ENCODE measurements at regions not wholly inside any gene's neighbourhood (a gene's known extent, or its start where the extent isn't known, plus 50 kb on each side); places are given as distances from the start of the nearest gene placed in this dataset.

DNA sequence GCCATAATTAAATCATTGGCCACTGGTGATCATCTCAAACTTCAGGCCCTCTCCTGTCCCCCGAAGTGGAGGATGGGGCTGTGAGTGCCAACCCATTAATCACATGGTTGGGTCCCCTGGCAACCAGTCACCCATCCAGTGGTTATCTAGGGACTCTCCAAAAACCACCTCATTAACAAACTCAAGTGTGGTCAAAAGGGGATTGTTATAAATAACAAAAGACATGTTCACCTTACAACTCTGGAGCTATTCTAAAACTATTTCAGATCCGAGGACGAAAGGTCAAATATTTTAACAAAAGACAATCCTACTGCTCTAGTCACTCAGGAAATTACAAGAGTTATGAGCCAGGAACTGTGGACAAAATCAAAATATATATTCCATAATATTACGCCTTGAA is 60.0 kb upstream of the PRNP start:
- WGBS, 2 experiments (ENCODE audit: extremely low coverage in 1 of 2, insufficient coverage in 1 of 2, insufficient read length in 1 of 2, insufficient replicate concordance in 2 of 2, low coverage in 1 of 2, low lambda C conversion rate in 2 of 2, missing lambda C conversion rate in 1 of 2): 88% methylated on average over 4 of the region's 4 CpGs; no CpG with 5 or more reads in 1 of the 2 experiments
- DNase-seq (ENCODE audit: low read depth in 1 of 2, low spot score in 2 of 2): no peak
- no peak overlapping the region for H4K5ac ChIP-seq (ENCODE audit: insufficient read length, low read depth, low read length)
- no peak overlapping the region for H3K27ac ChIP-seq (ENCODE audit: low read depth, low read length)
- H4K8ac ChIP-seq (ENCODE audit: extremely low read depth, insufficient read depth, low read length): no peak overlapping the region
- no peak overlapping the region for H3K4ac ChIP-seq (replicated peaks; ENCODE audit: insufficient read length, low read depth, low read length)
- no peak overlapping the region for H2BK120ac ChIP-seq (replicated peaks; ENCODE audit: low read depth, low read length)
- H3K4me2 ChIP-seq (ENCODE audit: insufficient read depth in 1 of 2, low read depth in 2 of 2, low read length in 2 of 2): no peak overlapping the region
- H3K18ac ChIP-seq (ENCODE audit: extremely low read depth, low read length): no peak overlapping the region
- no peaks in the 10 kb centered on the region for H3K36me3 ChIP-seq (ENCODE audit: control insufficient read depth in 2 of 4, insufficient read depth in 4 of 4, low read length in 3 of 4)
- no peak overlapping the region for H3K56ac ChIP-seq (replicated peaks; ENCODE audit: insufficient read length, low read depth, low read length)
- no peak overlapping the region for H2BK20ac ChIP-seq (ENCODE audit: low read length)
- no peak overlapping the region for H2BK5ac ChIP-seq (ENCODE audit: low read depth, low read length)
- no peak overlapping the region for H3K4me3 ChIP-seq (ENCODE audit: extremely low read depth in 1 of 4, insufficient read depth in 2 of 4, low read depth in 3 of 4, low read length in 4 of 4)
- no peaks in the 10 kb centered on the region for H3K23me2 ChIP-seq (ENCODE audit: low read depth, low read length)
- ChIA-PET POLR2A (ENCODE audit: partially characterized antibody) (no interaction called here), CTCF (ENCODE audit: partially characterized antibody) (interaction anchor here (1.0 kb wide), 1 partner anchor 15 kb away, joined by 3 read pairs; no protein-coding TSS in a partner anchor)
- H3K27me3 ChIP-seq (replicated peaks in 1 of 4; ENCODE audit: control insufficient read depth in 3 of 4, extremely low read depth in 1 of 4, insufficient read depth in 3 of 4, low read length in 3 of 4): no peaks in the 10 kb centered on the region
- FAIRE-seq: no peak
- H3K79me2 ChIP-seq (ENCODE audit: control insufficient read depth in 1 of 2, insufficient read depth in 2 of 2, low read length in 2 of 2): no peaks in the 10 kb centered on the region
- H4K20me1 ChIP-seq (replicated peaks in 1 of 2; ENCODE audit: control insufficient read depth in 1 of 2, insufficient read depth in 2 of 2, low read length in 2 of 2): no peaks in the 10 kb centered on the region
- H4K91ac ChIP-seq (replicated peaks; ENCODE audit: insufficient read length, low read length): no peak overlapping the region
- H3K79me1 ChIP-seq (ENCODE audit: low read depth, low read length): no peaks in the 10 kb centered on the region
- no peak overlapping the region for H3K9ac ChIP-seq (replicated peaks in 1 of 4; ENCODE audit: extremely low read depth in 1 of 4, low read depth in 3 of 4, low read length in 3 of 4)
- H3K14ac ChIP-seq (ENCODE audit: insufficient read length): no peak overlapping the region
- H3K9me3 ChIP-seq (ENCODE audit: insufficient read depth in 2 of 2, low read depth in 1 of 2, low read length in 1 of 2): peaks cover 3 to 13% of the 10 kb centered on the region in 2 experiments
- H2BK12ac ChIP-seq (ENCODE audit: low read depth, low read length): no peak overlapping the region
- no peak overlapping the region for H2AFZ ChIP-seq (ENCODE audit: low read length)
- H3K4me1 ChIP-seq (replicated peaks in 1 of 4; ENCODE audit: control insufficient read depth in 3 of 4, insufficient read depth in 4 of 4, low read length in 3 of 4): no peaks in the 10 kb centered on the region
- no peak overlapping the region for H3K23ac ChIP-seq (ENCODE audit: insufficient read length)
- no peak overlapping the region for H2BK15ac ChIP-seq (ENCODE audit: low read length)
- no peak overlapping the region for H2AK5ac ChIP-seq (ENCODE audit: low read depth, low read length)
- TF ChIP-seq RNF2 (IDR thresholded peaks at IDR 0.05; ENCODE audit: borderline replicate concordance, low read depth, low read length, missing control alignments, poor library complexity, severe bottlenecking) (no peak), JUND (IDR thresholded peaks at IDR 0.05; ENCODE audit: low read length) (no peak), ASH2L (IDR thresholded peaks at IDR 0.05; ENCODE audit: low read length) (no peak), HDAC6 (IDR thresholded peaks at IDR 0.05; ENCODE audit: low read depth, low read length) (no peak), GABPA (IDR thresholded peaks at IDR 0.05; ENCODE audit: borderline replicate concordance, insufficient read depth, low read length) (no peak), RAD21 (IDR thresholded peaks at IDR 0.05 in 1 of 2, conservative IDR thresholded peaks at IDR 0.05 in 1 of 2; ENCODE audit: low read depth in 2 of 2, low read length in 2 of 2) (no peak), NRF1 (IDR thresholded peaks at IDR 0.05; ENCODE audit: low read depth, low read length) (no peak), SRF (IDR thresholded peaks at IDR 0.05; ENCODE audit: low read depth, low read length) (no peak), EZH2 (IDR thresholded peaks at IDR 0.05; ENCODE audit: low read depth, low read length, severe bottlenecking) (no peak), CHD1 (IDR thresholded peaks at IDR 0.05; ENCODE audit: low read depth, low read length) (no peak)

Data from H1 (cell line).